ENCODE measurements at regions not wholly inside any gene's neighbourhood (a gene's known extent, or its start where the extent isn't known, plus 50 kb on each side); places are given as distances from the start of the nearest gene placed in this dataset.

DNA sequence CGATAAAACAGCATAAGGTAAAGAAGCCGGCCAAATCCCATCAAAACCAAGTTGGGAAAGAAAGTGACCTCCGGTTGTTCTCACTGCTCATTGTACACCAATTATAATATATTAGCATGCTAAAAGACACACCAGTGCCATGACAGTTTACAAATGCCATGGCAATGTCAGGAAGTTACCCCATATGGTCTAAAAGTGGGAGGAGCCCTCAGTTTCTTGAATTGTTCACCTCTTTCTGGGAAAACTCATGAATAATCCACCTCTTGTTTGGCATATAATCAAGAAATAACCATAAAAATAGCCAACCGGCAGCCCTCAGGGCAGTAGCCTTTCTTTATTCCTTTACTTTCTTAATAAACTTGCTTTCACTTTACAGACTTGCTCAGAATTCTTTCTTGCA is 544.9 kb upstream of the SETBP1 start:
- H3K4me3 ChIP-seq: no peak overlapping the region
- TF ChIP-seq CTCF (IDR thresholded peaks at IDR 0.05): no peak
- no peaks in the 10 kb centered on the region for H3K27me3 ChIP-seq (ENCODE audit: low read depth)
- ATAC-seq (no peak), DNase-seq (no peak)
- H3K36me3 ChIP-seq: no peaks in the 10 kb centered on the region
- intact Hi-C loops (cut with DNase I): no loop called here
- H3K9me3 ChIP-seq: no peaks in the 10 kb centered on the region
- H3K27ac ChIP-seq: no peak overlapping the region
- H3K4me1 ChIP-seq: no peaks in the 10 kb centered on the region

DNA sequence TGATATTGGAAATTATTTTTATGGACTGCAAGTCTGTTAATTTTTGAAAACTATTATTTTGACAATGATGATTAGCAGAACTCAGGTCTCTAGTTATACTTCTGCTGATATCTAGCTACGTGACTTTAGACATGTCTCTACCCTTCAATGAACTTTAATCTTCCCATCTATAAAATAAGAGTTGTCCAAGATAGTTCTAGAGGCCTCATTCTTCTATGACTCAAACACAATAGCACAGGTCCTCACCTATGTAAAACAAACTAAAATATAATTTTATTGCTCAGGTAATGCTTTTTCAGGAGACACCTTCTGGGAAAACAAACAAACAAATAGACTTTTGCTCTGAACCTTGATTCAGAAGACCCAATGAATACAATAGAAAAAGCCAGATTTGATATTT is 544.4 kb upstream of the SETBP1 start:
- Histone ChIP-seq H3K9me3 (no peaks in the 10 kb centered on the region), H3K27me3 (ENCODE audit: low read depth) (no peaks in the 10 kb centered on the region), H3K4me3 (no peak overlapping the region), H3K36me3 (no peaks in the 10 kb centered on the region), H3K27ac (no peak overlapping the region), H3K4me1 (no peaks in the 10 kb centered on the region)
- DNase-seq (no peak), ATAC-seq (no peak)
- intact Hi-C loops (cut with DNase I): no loop called here
- no peak for TF ChIP-seq CTCF (IDR thresholded peaks at IDR 0.05)

DNA sequence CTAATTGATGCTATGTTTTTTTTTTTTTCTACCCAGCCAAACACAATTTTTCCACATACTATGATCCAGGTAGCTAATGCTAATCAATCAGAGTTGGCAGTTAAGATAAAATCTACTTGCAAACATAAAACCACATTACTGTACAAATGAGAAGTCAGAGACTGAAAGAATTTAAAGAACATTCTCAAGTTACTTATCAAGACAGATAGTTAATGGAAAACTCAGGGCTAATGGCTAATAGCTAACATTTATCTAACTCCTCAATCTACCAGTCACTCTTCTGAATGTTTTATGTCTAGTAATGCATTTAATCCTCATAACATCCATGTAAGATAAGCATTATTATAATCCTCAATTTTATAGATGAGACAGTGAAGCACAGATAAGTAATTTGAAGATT is 537.6 kb upstream of the SETBP1 start:
- no peaks in the 10 kb centered on the region for H3K4me1 ChIP-seq
- H3K27ac ChIP-seq: no peak overlapping the region
- H3K27me3 ChIP-seq (ENCODE audit: low read depth): no peaks in the 10 kb centered on the region
- no peak for ATAC-seq
- no peaks in the 10 kb centered on the region for H3K9me3 ChIP-seq
- no peaks in the 10 kb centered on the region for H3K36me3 ChIP-seq
- intact Hi-C loops (cut with DNase I): no loop called here
- H3K4me3 ChIP-seq: no peak overlapping the region
- no peak for DNase-seq
- no peak for TF ChIP-seq CTCF (IDR thresholded peaks at IDR 0.05)

GRCh38 chr18:44149706-44150105 is 531.0 kb upstream of the SETBP1 start:
- no peak overlapping the region for H3K4me3 ChIP-seq
- H3K9me3 ChIP-seq: no peaks in the 10 kb centered on the region
- H3K4me1 ChIP-seq: no peaks in the 10 kb centered on the region
- ATAC-seq (no peak), DNase-seq (no peak)
- no peaks in the 10 kb centered on the region for H3K36me3 ChIP-seq
- no peak for TF ChIP-seq CTCF (IDR thresholded peaks at IDR 0.05)
- no peak overlapping the region for H3K27ac ChIP-seq
- no peaks in the 10 kb centered on the region for H3K27me3 ChIP-seq (ENCODE audit: low read depth)
- intact Hi-C loops (cut with DNase I): no loop called here

GRCh38 chr18:44153981-44154380 is 526.7 kb upstream of the SETBP1 start:
- no peak for DNase-seq
- H3K9me3 ChIP-seq: no peaks in the 10 kb centered on the region

More at GRCh38 chr18:44153981-44154380, 526.7 kb upstream of the SETBP1 start:
- no peaks in the 10 kb centered on the region for H3K4me1 ChIP-seq
- no peaks in the 10 kb centered on the region for H3K27me3 ChIP-seq (ENCODE audit: low read depth)
- H3K36me3 ChIP-seq: no peaks in the 10 kb centered on the region
- H3K27ac ChIP-seq: no peak overlapping the region
- ATAC-seq: no peak
- intact Hi-C loops (cut with DNase I): no loop called here
- no peak for TF ChIP-seq CTCF (IDR thresholded peaks at IDR 0.05)
- H3K4me3 ChIP-seq: no peak overlapping the region

Data from lower lobe of right lung (tissue), 2 donors.